ENCODE measurements at regions not wholly inside any gene's neighbourhood (a gene's known extent, or its start where the extent isn't known, plus 50 kb on each side); places are given as distances from the start of the nearest gene placed in this dataset.

DNA sequence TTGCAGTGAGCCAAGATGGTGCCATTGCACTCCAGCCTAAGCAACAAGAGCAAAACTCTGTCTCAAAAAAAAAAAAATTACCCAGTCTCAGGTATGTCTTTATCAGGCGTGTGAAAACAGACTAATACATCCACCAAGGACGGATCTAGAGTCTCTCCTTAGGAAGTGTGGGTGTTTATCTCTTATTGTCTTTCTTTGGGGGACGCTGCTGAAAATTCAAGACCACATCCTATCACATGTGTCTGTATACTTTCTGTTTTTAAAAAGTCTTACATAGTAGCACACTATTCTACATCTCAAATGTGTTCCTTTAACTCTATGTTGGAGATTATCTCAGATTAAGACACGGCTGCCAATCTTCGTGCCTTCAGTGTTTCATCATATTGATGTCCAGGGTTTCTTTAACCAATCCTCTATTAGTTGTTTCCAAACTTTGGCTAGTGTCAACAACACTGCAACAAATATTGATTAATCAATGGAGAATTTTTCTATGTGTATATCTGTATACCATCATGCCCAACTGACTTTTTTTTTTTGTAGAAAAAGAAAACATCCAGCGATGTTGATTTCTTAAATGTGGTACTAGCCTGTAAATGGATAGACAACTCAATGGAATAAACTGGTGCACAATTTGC is 92.3 kb upstream of the KDM7A start:
- no peak for DNase-seq (ENCODE audit: low spot score)
- TF ChIP-seq, protein P1, sequence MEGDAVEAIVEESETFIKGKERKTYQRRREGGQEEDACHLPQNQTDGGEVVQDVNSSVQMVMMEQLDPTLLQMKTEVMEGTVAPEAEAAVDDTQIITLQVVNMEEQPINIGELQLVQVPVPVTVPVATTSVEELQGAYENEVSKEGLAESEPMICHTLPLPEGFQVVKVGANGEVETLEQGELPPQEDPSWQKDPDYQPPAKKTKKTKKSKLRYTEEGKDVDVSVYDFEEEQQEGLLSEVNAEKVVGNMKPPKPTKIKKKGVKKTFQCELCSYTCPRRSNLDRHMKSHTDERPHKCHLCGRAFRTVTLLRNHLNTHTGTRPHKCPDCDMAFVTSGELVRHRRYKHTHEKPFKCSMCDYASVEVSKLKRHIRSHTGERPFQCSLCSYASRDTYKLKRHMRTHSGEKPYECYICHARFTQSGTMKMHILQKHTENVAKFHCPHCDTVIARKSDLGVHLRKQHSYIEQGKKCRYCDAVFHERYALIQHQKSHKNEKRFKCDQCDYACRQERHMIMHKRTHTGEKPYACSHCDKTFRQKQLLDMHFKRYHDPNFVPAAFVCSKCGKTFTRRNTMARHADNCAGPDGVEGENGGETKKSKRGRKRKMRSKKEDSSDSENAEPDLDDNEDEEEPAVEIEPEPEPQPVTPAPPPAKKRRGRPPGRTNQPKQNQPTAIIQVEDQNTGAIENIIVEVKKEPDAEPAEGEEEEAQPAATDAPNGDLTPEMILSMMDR (IDR thresholded peaks at IDR 0.05; ENCODE audit: borderline replicate concordance, control extremely low read depth, extremely low read depth, insufficient read depth, missing control alignments), result no peak
- in situ Hi-C loops (cut with MboI; ENCODE audit: low sequenced_read_pairs, unreplicated experiment), result no loop called here

DNA sequence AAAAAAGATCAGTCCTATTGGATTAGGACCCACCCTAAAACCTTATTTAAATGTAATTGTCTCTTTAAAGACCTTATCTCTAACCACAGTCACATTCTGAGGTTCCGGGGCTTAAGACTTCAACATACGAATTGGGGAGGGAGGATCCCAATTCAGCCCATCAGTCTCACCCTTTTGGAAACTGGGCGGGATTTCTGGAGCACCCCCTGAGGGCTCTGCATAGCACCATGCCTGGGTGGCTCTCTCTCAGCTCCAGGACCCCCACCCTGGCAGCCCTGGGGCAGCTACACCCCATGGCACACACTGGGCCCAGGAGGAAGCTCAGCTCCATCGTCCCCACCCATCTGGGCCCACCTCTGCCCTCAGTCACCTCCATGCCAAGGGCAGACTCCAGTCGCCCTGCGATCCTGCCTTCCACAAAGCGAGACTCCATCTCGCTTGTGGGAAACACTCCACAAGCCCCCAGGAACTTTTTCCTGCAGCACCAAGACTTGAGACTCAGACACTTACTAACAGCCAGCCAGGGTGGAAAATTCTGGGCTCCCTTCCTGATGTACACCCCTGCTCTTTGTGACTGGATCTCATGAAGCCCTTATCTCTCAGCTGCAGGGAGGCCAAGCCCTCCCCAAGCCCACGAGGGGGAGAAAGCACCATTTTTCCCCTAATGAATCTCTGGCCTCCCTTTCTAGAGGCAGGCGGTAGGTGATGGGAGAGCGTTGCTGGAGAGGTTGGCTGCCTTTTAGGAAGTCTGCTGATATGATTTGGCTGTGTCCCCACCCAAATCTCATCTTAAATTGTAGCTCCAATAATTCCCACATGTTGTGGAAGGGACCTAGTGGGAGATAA is 90.8 kb upstream of the KDM7A start:
- no peak for DNase-seq (ENCODE audit: low spot score)
- in situ Hi-C loops (cut with MboI; ENCODE audit: low sequenced_read_pairs, unreplicated experiment), result no loop called here
- TF ChIP-seq, protein P1 (IDR thresholded peaks at IDR 0.05; ENCODE audit: borderline replicate concordance, control extremely low read depth, extremely low read depth, insufficient read depth, missing control alignments), result no peak

DNA sequence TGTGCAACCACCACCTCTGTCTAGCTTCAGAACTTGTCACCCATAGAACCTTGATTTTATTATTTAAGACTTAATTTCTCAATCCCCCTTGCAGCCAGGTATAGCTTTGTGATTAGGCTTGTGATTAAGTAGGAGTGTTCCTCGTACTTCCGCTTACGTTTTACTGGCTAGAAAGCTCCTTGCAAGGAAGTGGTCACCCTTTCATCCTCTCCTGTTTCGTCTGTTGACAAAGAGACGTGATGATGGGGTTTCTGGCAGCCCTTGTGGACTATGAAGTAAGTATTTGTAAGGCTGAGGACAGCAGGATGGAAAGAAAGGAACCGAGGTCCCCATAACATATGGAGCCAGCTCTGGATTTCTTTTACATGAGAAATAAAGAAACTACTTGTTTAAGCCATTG is 86.5 kb upstream of the KDM7A start:
- in situ Hi-C loops (cut with MboI; ENCODE audit: low sequenced_read_pairs, unreplicated experiment), result no loop called here
- TF ChIP-seq, protein P1 (IDR thresholded peaks at IDR 0.05; ENCODE audit: borderline replicate concordance, control extremely low read depth, extremely low read depth, insufficient read depth, missing control alignments), result no peak
- DNase-seq (ENCODE audit: low spot score), result no peak

DNA sequence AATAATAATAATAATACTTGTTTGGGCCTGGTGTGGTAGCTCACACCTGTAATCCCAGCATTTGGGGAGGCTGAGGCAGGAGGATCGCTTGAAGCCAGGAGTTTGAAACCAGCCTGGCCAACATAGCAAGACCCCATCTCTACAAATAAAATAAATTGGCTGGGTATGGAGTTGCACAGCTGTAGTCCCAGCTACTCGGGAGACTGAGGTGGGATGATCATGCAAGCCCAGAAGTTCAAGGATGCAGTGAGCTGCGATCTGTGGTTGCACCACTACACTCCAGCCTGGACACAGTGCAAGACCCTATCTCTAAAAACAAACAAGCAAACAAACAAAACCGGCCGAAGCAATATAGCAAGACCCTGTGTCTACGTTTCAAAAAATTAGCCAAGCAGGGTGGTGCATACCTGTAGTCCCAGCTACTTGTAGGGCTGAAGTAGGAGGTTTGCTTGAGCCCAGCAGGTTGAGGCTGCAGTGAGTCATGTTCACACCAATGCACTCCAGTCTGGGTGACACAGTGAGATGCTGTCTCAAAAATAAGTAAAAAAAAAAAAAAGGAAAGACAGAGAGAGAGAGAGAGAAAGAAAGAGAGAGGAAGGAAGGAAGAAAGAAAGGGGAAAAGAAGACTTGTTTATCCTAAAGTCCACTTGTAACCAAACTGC is 85.6 kb upstream of the KDM7A start:
- in situ Hi-C loops (cut with MboI; ENCODE audit: low sequenced_read_pairs, unreplicated experiment), result no loop called here
- TF ChIP-seq, protein P1 (IDR thresholded peaks at IDR 0.05; ENCODE audit: borderline replicate concordance, control extremely low read depth, extremely low read depth, insufficient read depth, missing control alignments), result no peak

DNA sequence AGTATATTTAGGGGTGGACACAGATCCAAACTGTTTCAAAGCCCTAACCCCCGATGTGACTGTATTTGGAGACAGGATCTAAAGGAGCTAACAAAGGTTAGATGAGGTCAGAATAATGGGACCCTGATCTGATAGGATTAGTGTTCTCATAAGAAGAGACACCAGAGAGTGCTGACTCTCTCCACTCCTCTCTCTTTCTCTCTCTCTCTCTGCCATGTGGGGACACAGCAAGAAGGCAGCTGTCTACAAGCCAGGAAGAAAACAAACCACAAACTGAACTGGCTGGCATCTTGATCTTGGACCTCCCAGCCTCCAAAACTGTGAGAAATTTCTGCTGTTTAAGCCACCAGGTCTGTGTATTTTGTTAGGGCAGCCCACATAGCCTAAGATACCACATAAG is 84.7 kb upstream of the KDM7A start:
- no peak for DNase-seq (ENCODE audit: low spot score)
- in situ Hi-C loops (cut with MboI; ENCODE audit: low sequenced_read_pairs, unreplicated experiment), result no loop called here

More for the DNA sequence above, 85.6 kb upstream of the KDM7A start:
- no peak for DNase-seq (ENCODE audit: low spot score)

DNA sequence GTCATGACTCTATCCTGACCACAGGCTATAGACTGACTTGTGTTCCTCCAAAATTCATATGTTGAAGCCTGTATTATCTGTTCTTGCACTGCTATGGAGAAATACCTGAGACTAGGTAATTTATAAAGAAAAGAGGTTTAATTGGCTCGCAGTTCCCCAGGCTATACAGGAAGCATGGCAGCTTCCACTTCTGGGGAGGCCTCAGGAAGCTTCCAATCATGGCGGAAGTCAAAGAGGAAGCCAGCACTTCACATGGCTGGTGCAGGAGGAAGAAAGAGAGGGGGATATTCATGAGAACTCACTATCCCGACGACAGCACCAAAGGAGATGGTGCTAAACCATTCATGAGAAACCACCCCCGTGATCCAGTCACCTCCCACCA is 84.3 kb upstream of the KDM7A start:
- in situ Hi-C loops (cut with MboI; ENCODE audit: low sequenced_read_pairs, unreplicated experiment), result no loop called here
- TF ChIP-seq, protein P1 (IDR thresholded peaks at IDR 0.05; ENCODE audit: borderline replicate concordance, control extremely low read depth, extremely low read depth, insufficient read depth, missing control alignments), result no peak
- no peak for DNase-seq (ENCODE audit: low spot score)

More for the DNA sequence above, 84.7 kb upstream of the KDM7A start:
- TF ChIP-seq, protein P1 (IDR thresholded peaks at IDR 0.05; ENCODE audit: borderline replicate concordance, control extremely low read depth, extremely low read depth, insufficient read depth, missing control alignments), result no peak

Measured in GM13976 (cell line).